GM12873 (cell line): ENCODE measurements at regions not wholly inside any gene's neighbourhood (a gene's known extent, or its start where the extent isn't known, plus 50 kb on each side); places are given as distances from the start of the nearest gene placed in this dataset.

ENCODE experiments used
- CTCF ChIP-seq: IDR thresholded peaks from 2 replicates; pipeline ENCODE4 v1.5.1; 2012; ENCODE audit warnings: low read depth, mild to moderate bottlenecking, moderate library complexity, low read length, control low read depth; ENCODE audit not compliant: insufficient read depth; ENCODE audit errors: missing control alignments

GRCh38 chr10:69742356-69742695 lies 59.4 kb upstream of the COL13A1 start:
- no peak for TF ChIP-seq CTCF

- TF ChIP-seq CTCF: peak; percentile 53
These were observed 58.6 kb upstream of the COL13A1 start for GRCh38 chr10:69742928-69743602.

- TF ChIP-seq CTCF: no peak
These were observed 56.7 kb upstream of the COL13A1 start for GRCh38 chr10:69744971-69745370.

GRCh38 chr10:69745698-69746097 lies 56.0 kb upstream of the COL13A1 start:
- no peak for TF ChIP-seq CTCF

GRCh38 chr10:69747179-69747578 lies 54.5 kb upstream of the COL13A1 start:
- TF ChIP-seq CTCF: no peak

GRCh38 chr10:69748621-69749020 lies 53.1 kb upstream of the COL13A1 start:
- no peak for TF ChIP-seq CTCF

- no peak for TF ChIP-seq CTCF
These were observed 52.3 kb upstream of the COL13A1 start for GRCh38 chr10:69749178-69750010.
